Testis (tissue), 2 donors: ENCODE measurements at regions not wholly inside any gene's neighbourhood (a gene's known extent, or its start where the extent isn't known, plus 50 kb on each side); places are given as distances from the start of the nearest gene placed in this dataset.

Source experiments
- DNase-seq: peaks from one replicate; pipeline ENCODE4 v3.0.0-alpha.2; 2019
- H3K27ac ChIP-seq, 2 donors: fragments of 200-600 bp; sonication (generic); one replicate each; pipeline ENCODE4 v1.5.1; 2019
- H3K27me3 ChIP-seq: fragments of 200-600 bp; sonication (generic); one replicate; pipeline ENCODE4 v1.5.1; 2019
- H3K36me3 ChIP-seq: fragments of 200-600 bp; sonication (generic); one replicate; pipeline ENCODE4 v1.5.1; 2017; ENCODE audit warnings: low read depth; ENCODE audit errors: missing control alignments
- H3K4me1 ChIP-seq: fragments of 200-600 bp; sonication (generic); one replicate; pipeline ENCODE4 v1.5.1; 2019
- H3K4me3 ChIP-seq, 2 donors: fragments of 200-600 bp; sonication (generic); one replicate each; pipeline ENCODE4 v1.5.1; 2017 to 2019
- H3K9me3 ChIP-seq: fragments of 200-600 bp; sonication (generic); one replicate; pipeline ENCODE4 v1.5.1; 2017
- CTCF ChIP-seq, 3 experiments: fragments of 450-650 bp in 2 of 3; fragments of 200-600 bp in 1 of 3; sonication (generic) in 1 of 3; IDR thresholded peaks; one replicate each; pipeline ENCODE4 v1.5.1; 2016 to 2019; ENCODE audit warnings: antibody characterized with exemption in 3 of 3, mild to moderate bottlenecking in 2 of 3, moderate library complexity in 1 of 3
- POLR2A ChIP-seq: fragments of 450-650 bp; IDR thresholded peaks from one replicate; pipeline ENCODE4 v1.6.1; 2017; ENCODE audit warnings: antibody characterized with exemption, mild to moderate bottlenecking, moderate library complexity
- WGBS, 2 donors: methylation state at CpG; one replicate each; pipeline ENCODE4 v1.1.5; 2018; 5-methylcytosine and 5-hydroxymethylcytosine counted together
- intact Hi-C: fragments of 100-400 bp; cut with DNase I; formaldehyde crosslinking; loops from one replicate; pipeline ENCODE4 v1.15.1; 2023; ENCODE audit warnings: low total_unique reads

GRCh38 chr18:30403278-30403677, 639.3 kb downstream of the DSC3 start:
- intact Hi-C loops = no loop called here
- Histone ChIP-seq H3K27ac (no peak overlapping the region), H3K4me1 (no peaks in the 10 kb centered on the region), H3K36me3 (no peaks in the 10 kb centered on the region), H3K4me3 (no peak overlapping the region), H3K9me3 (no peaks in the 10 kb centered on the region), H3K27me3 (no peaks in the 10 kb centered on the region)
- TF ChIP-seq POLR2A (no peak), CTCF (IDR thresholded peaks at IDR 0.05) (no peak)
- WGBS, 2 donors = 65 to 77% methylated on average over 3 of the region's 3 CpGs
- DNase-seq = no peak

- intact Hi-C loops = no loop called here
- DNase-seq = no peak
- no peaks in the 10 kb centered on the region for H3K4me1 ChIP-seq
- H3K9me3 ChIP-seq = no peaks in the 10 kb centered on the region
- WGBS, 2 donors = 25 to 36% methylated on average over 2 of the region's 2 CpGs
- no peak for TF ChIP-seq CTCF (IDR thresholded peaks at IDR 0.05)
- TF ChIP-seq POLR2A = no peak
- H3K27me3 ChIP-seq = no peaks in the 10 kb centered on the region
- H3K27ac ChIP-seq = no peak overlapping the region
- no peaks in the 10 kb centered on the region for H3K36me3 ChIP-seq
- no peak overlapping the region for H3K4me3 ChIP-seq
These were observed 655.1 kb downstream of the DSC3 start for GRCh38 chr18:30387401-30387800.

- WGBS, 2 donors = 51 to 68% methylated on average over 4 to 5 of the region's 5 CpGs
- Histone ChIP-seq H3K27me3 (no peaks in the 10 kb centered on the region), H3K4me3 (no peak overlapping the region), H3K4me1 (no peaks in the 10 kb centered on the region), H3K9me3 (no peaks in the 10 kb centered on the region), H3K36me3 (no peaks in the 10 kb centered on the region), H3K27ac (no peak overlapping the region)
- TF ChIP-seq CTCF (IDR thresholded peaks at IDR 0.05) = no peak
- no peak for TF ChIP-seq POLR2A
- no peak for DNase-seq
- intact Hi-C loops = no loop called here
These were observed 655.9 kb downstream of the DSC3 start for GRCh38 chr18:30386624-30387023.

GRCh38 chr18:30385684-30386083, 656.9 kb downstream of the DSC3 start:
- DNase-seq = no peak
- no peaks in the 10 kb centered on the region for H3K36me3 ChIP-seq
- H3K27ac ChIP-seq = no peak overlapping the region
- no peaks in the 10 kb centered on the region for H3K4me1 ChIP-seq
- TF ChIP-seq POLR2A = no peak
- no peak for TF ChIP-seq CTCF (IDR thresholded peaks at IDR 0.05)
- H3K27me3 ChIP-seq = no peaks in the 10 kb centered on the region
- no peaks in the 10 kb centered on the region for H3K9me3 ChIP-seq
- intact Hi-C loops = no loop called here
- no peak overlapping the region for H3K4me3 ChIP-seq
- WGBS, 2 donors = 56 to 90% methylated on average over 1 of the region's 1 CpG

- 83 to 88% methylated on average over 2 of the region's 2 CpGs for WGBS, 2 donors
- no peaks in the 10 kb centered on the region for H3K4me1 ChIP-seq
- intact Hi-C loops = no loop called here
- H3K9me3 ChIP-seq = no peaks in the 10 kb centered on the region
- TF ChIP-seq POLR2A (no peak), CTCF (IDR thresholded peaks at IDR 0.05) (no peak)
- DNase-seq = no peak
- H3K36me3 ChIP-seq = no peaks in the 10 kb centered on the region
- H3K27ac ChIP-seq = no peak overlapping the region
- no peak overlapping the region for H3K4me3 ChIP-seq
- H3K27me3 ChIP-seq = no peaks in the 10 kb centered on the region
These were observed 660.7 kb downstream of the DSC3 start for GRCh38 chr18:30381826-30382225.
